ENCODE measurements at regions not wholly inside any gene's neighbourhood (a gene's known extent, or its start where the extent isn't known, plus 50 kb on each side); places are given as distances from the start of the nearest gene placed in this dataset.
A peak's percentile ranks its signal among the peaks of the same experiment; 100 is the strongest.

DNA sequence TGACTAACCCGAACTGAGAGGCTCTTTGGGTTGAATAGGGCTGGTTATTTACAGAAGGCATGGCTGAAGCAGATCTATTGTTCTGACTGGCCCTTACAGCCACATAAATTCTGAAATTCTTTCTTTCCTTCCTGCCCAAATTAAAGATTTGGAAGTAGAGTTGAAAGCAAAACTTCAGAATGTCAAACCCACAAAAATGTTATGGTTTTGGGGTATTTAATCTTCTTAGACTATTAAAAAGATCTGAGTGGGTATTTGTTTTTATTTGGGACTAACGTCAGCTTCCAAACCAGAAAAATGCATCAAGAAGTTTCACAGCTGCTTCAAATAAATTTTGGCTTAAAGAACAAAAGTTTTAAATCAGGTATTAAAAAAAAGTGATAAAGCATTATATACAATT lies 124.5 kb downstream of the AHR start:
- FAIRE-seq (no peak), DNase-seq (ENCODE audit: low read depth in 1 of 2, low spot score in 1 of 2) (no peak), ATAC-seq (no peak)
- no peak overlapping the region for H3K4me2 ChIP-seq
- H3K27ac ChIP-seq: no peak overlapping the region
- TF ChIP-seq NR3C1 (IDR thresholded peaks at IDR 0.05): no peak
- TF ChIP-seq KDM1A (IDR thresholded peaks at IDR 0.05; ENCODE audit: low read depth): no peak
- TF ChIP-seq MYC (IDR thresholded peaks at IDR 0.05; ENCODE audit: borderline replicate concordance, low read length): no peak
- TF ChIP-seq, protein P1, sequence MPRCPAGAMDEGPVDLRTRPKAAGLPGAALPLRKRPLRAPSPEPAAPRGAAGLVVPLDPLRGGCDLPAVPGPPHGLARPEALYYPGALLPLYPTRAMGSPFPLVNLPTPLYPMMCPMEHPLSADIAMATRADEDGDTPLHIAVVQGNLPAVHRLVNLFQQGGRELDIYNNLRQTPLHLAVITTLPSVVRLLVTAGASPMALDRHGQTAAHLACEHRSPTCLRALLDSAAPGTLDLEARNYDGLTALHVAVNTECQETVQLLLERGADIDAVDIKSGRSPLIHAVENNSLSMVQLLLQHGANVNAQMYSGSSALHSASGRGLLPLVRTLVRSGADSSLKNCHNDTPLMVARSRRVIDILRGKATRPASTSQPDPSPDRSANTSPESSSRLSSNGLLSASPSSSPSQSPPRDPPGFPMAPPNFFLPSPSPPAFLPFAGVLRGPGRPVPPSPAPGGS (IDR thresholded peaks at IDR 0.05): no peak
- H3K9me3 ChIP-seq: peaks cover 2% of the 10 kb centered on the region; the same call in 2 of the 3 replicates
- WGBS (ENCODE audit: missing lambda C conversion rate): 68% methylated on average over 2 of the region's 2 CpGs
- CTCF ChIA-PET: no interaction called here
- H3K4me1 ChIP-seq: 0 out of 3 replicates have a peak, but pooled peaks cover 7% of the 10 kb centered on the region
- no peak overlapping the region for H3K4me3 ChIP-seq
- POLR2A ChIA-PET: no interaction called here

DNA sequence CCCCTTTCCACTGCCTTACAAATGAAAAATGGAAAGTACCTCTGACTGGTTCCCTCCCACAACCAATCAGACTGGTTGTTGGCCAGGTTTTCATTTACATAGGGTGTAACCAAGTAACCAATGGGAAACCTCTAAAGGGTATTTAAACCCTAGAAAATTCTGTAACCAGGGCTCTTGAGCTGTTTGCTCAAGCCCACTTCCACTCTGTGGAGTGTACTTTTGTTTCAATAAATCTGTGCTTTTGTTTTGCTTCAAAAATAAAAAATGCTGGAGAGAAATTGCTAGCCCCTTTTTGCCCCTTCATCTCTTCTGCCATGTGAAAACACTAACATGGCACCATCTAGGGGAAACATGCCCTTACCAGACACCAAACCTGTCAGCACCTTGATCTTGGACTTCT lies 129.5 kb downstream of the AHR start:
- POLR2A ChIA-PET: no interaction called here
- no peak for TF ChIP-seq TFCP2L1 (CRISPR knock-in tag; IDR thresholded peaks at IDR 0.05)
- no peak for FAIRE-seq

DNA sequence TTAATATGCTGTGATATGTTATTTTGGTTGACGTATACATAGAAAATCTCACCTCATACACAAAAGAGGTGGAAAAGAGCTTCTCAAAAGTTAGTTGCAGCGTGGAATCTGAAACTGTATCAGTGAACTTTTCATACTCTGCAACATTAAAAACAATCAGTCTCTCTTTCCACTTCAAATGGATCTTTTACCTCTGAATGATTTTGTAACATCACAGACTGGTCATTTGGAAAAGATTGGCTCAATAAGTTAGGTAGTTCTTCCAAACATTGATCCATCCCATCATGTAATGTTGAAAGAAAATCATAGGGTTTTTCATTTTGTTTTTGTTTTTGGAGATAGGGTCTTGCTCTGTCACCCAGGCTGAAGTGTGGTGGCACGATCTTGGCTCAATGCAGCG lies 131.1 kb downstream of the AHR start:
- Histone ChIP-seq H3K27ac (no peak overlapping the region), H3K9me3 (peaks cover 17% of the 10 kb centered on the region), H3K4me2 (no peak overlapping the region), H3K4me1 (peaks cover 8% of the 10 kb centered on the region; the same call in 2 of the 3 replicates), H3K4me3 (no peak overlapping the region)
- FAIRE-seq (no peak), ATAC-seq (no peak), DNase-seq (ENCODE audit: low read depth in 1 of 2, low spot score in 1 of 2) (no peak)
- 78% methylated on average over 4 of the region's 4 CpGs for WGBS (ENCODE audit: missing lambda C conversion rate)
- ChIA-PET POLR2A (no interaction called here), CTCF (interaction anchor here (1.3 kb wide), 1 partner anchor 16 kb away, joined by 3 read pairs; no protein-coding TSS in a partner anchor)
- TF ChIP-seq FOSL2 (IDR thresholded peaks at IDR 0.05) (no peak), FOSL2 (CRISPR knock-in tag; IDR thresholded peaks at IDR 0.05) (no peak), PHF8 (IDR thresholded peaks at IDR 0.05; ENCODE audit: borderline replicate concordance, low read depth) (no peak)

More for the DNA sequence above, 129.5 kb downstream of the AHR start:
- Histone ChIP-seq H3K4me3 (no peak overlapping the region), H3K4me1 (peaks cover 5% of the 10 kb centered on the region; the same call in 2 of the 3 replicates), H3K9me3 (peaks cover 17% of the 10 kb centered on the region), H3K4me2 (no peak overlapping the region), H3K27ac (no peak overlapping the region)
- no peak for DNase-seq (ENCODE audit: low read depth in 1 of 2, low spot score in 1 of 2)
- no peak for ATAC-seq
- CTCF ChIA-PET: interaction anchor here (0.7 kb wide), 1 partner anchor 77 kb away, joined by 4 read pairs; no protein-coding TSS in a partner anchor

DNA sequence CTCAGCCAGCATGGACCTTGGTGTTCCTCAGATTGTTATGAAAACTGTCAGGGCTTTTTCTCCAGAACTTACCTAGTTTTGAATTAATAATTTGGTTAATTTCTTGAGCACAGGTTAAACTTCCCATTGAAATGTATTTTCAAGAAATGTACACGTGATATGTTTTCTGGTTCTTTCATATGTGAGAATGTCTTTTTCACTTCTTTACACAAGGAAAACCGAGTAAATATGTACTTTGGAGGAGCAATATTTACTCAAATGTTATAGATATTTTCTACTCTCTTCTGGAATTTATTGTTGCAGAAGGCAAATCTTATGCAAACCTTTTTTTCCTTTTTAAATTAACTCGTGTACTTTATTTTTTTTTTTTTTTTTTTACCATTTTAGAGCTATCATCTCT lies 134.3 kb downstream of the AHR start:
- ChIA-PET POLR2A (no interaction called here), CTCF (interaction anchor here (0.6 kb wide), 1 partner anchor 25 kb away, joined by 3 read pairs; no protein-coding TSS in a partner anchor)
- Histone ChIP-seq H3K27ac (0 out of 6 replicates have a peak overlapping the region, but pooled peaks of 1 of the 2 experiments have one; percentile 10), H3K4me3 (no peak overlapping the region), H3K9me3 (peaks cover 17% of the 10 kb centered on the region), H3K4me1 (peaks cover 8% of the 10 kb centered on the region; the same call in 2 of the 3 replicates), H3K4me2 (peak overlapping the region; percentile 10; the same call in 1 of the 3 replicates)
- no peak for FAIRE-seq
- 16% methylated on average over 3 of the region's 3 CpGs for WGBS (ENCODE audit: missing lambda C conversion rate)
- ATAC-seq: no peak
- no peak for TF ChIP-seq ZFP36 (IDR thresholded peaks at IDR 0.05; ENCODE audit: borderline replicate concordance, partially characterized antibody)
- no peak for TF ChIP-seq CBX2 (IDR thresholded peaks at IDR 0.05; ENCODE audit: borderline replicate concordance, low read depth)
- no peak for DNase-seq (ENCODE audit: low read depth in 1 of 2, low spot score in 1 of 2)

DNA sequence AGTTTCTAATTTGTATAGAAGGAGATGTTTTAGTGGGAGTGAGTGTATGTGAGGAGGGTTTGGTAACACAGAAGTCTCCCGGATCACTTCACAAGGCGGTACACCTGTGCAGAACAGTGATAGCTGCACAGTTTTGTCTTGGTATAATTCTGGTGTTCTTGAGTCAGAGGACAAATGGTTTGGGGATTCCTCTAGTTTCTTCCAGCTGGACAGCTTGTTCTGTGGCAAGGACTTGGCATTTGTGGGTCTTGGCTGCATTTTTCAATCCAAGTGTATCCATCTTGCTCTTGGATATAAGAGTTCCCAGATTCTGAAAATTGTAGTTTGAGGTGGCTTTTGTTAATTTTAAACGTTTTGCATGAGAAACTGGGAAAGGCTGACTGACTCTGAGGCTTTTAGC lies 135.7 kb downstream of the AHR start:
- no peak for TF ChIP-seq GATA3 (IDR thresholded peaks at IDR 0.05; ENCODE audit: borderline replicate concordance)
- TF ChIP-seq, protein P2, sequence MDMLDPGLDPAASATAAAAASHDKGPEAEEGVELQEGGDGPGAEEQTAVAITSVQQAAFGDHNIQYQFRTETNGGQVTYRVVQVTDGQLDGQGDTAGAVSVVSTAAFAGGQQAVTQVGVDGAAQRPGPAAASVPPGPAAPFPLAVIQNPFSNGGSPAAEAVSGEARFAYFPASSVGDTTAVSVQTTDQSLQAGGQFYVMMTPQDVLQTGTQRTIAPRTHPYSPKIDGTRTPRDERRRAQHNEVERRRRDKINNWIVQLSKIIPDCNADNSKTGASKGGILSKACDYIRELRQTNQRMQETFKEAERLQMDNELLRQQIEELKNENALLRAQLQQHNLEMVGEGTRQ (IDR thresholded peaks at IDR 0.05): no peak
- TF ChIP-seq, protein P3, sequence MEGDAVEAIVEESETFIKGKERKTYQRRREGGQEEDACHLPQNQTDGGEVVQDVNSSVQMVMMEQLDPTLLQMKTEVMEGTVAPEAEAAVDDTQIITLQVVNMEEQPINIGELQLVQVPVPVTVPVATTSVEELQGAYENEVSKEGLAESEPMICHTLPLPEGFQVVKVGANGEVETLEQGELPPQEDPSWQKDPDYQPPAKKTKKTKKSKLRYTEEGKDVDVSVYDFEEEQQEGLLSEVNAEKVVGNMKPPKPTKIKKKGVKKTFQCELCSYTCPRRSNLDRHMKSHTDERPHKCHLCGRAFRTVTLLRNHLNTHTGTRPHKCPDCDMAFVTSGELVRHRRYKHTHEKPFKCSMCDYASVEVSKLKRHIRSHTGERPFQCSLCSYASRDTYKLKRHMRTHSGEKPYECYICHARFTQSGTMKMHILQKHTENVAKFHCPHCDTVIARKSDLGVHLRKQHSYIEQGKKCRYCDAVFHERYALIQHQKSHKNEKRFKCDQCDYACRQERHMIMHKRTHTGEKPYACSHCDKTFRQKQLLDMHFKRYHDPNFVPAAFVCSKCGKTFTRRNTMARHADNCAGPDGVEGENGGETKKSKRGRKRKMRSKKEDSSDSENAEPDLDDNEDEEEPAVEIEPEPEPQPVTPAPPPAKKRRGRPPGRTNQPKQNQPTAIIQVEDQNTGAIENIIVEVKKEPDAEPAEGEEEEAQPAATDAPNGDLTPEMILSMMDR (IDR thresholded peaks at IDR 0.05): no peak
- no peak for TF ChIP-seq EP300 (IDR thresholded peaks at IDR 0.05)
- TF ChIP-seq, protein P4, sequence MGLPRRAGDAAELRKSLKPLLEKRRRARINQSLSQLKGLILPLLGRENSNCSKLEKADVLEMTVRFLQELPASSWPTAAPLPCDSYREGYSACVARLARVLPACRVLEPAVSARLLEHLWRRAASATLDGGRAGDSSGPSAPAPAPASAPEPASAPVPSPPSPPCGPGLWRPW (IDR thresholded peaks at IDR 0.05): no peak
- no peak for TF ChIP-seq HDAC2 (IDR thresholded peaks at IDR 0.05)
- TF ChIP-seq, protein P5, sequence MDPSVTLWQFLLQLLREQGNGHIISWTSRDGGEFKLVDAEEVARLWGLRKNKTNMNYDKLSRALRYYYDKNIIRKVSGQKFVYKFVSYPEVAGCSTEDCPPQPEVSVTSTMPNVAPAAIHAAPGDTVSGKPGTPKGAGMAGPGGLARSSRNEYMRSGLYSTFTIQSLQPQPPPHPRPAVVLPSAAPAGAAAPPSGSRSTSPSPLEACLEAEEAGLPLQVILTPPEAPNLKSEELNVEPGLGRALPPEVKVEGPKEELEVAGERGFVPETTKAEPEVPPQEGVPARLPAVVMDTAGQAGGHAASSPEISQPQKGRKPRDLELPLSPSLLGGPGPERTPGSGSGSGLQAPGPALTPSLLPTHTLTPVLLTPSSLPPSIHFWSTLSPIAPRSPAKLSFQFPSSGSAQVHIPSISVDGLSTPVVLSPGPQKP (IDR thresholded peaks at IDR 0.05; ENCODE audit: low read depth, low read length): no peak
- no peak for FAIRE-seq
- WGBS (ENCODE audit: missing lambda C conversion rate): 76% methylated on average over 3 of the region's 3 CpGs

More for the DNA sequence above, 135.7 kb downstream of the AHR start:
- ChIA-PET POLR2A (no interaction called here), CTCF (no interaction called here)
- H3K4me1 ChIP-seq: peaks cover 8% of the 10 kb centered on the region; the same call in 2 of the 3 replicates
- no peak overlapping the region for H3K4me2 ChIP-seq
- DNase-seq (ENCODE audit: low read depth in 1 of 2, low spot score in 1 of 2) (no peak), ATAC-seq (no peak)
- H3K9me3 ChIP-seq: peaks cover 3% of the 10 kb centered on the region; the same call in 1 of the 3 replicates
- H3K4me3 ChIP-seq: no peak overlapping the region
- H3K27ac ChIP-seq: no peak overlapping the region
